ENCODE measurements at regions not wholly inside any gene's neighbourhood (a gene's known extent, or its start where the extent isn't known, plus 50 kb on each side); places are given as distances from the start of the nearest gene placed in this dataset.

- TF ChIP-seq CTCF (conservative IDR thresholded peaks at IDR 0.05; ENCODE audit: low read depth in 2 of 2) (no peak), CREB1 (CRISPR knock-in tag; IDR thresholded peaks at IDR 0.05; ENCODE audit: low read depth) (no peak), EZH2 (IDR thresholded peaks at IDR 0.05; ENCODE audit: low read depth, unreplicated experiment) (no peak), EZH2phosphoT487 (IDR thresholded peaks at IDR 0.05; ENCODE audit: unreplicated experiment) (no peak), POLR2AphosphoS5 (IDR thresholded peaks at IDR 0.05; ENCODE audit: low read depth) (no peak), REST (IDR thresholded peaks at IDR 0.05; ENCODE audit: unreplicated experiment) (no peak)
These were observed 317.2 kb upstream of the FKBP1C start for GRCh38 chr6:62894114-62894513.
